Stimulated activated naive CD8-positive, alpha-beta T cell treated with anti-CD3 and anti-CD28 coated beads, Interleukin-15, Interleukin-2, amounts not matched to agents 100 U/mL and 50 U/mL, for 24 hours (primary cell): ENCODE measurements at regions not wholly inside any gene's neighbourhood (a gene's known extent, or its start where the extent isn't known, plus 50 kb on each side); places are given as distances from the start of the nearest gene placed in this dataset.
A peak's percentile ranks its signal among the peaks of the same experiment; 100 is the strongest.

ENCODE experiments used
- ATAC-seq: fragments of 150-1000 bp; cut with Tn5 transposase; one replicate; pipeline ENCODE4 v1.10.0; 2021
- DNase-seq: peaks from one replicate; pipeline ENCODE4 v3.0.0; 2021

- ATAC-seq = no peak
- no peak for DNase-seq
Measured at GRCh38 chr5:91436241-91436640, 53.1 kb upstream of the ARRDC3 start.

DNA sequence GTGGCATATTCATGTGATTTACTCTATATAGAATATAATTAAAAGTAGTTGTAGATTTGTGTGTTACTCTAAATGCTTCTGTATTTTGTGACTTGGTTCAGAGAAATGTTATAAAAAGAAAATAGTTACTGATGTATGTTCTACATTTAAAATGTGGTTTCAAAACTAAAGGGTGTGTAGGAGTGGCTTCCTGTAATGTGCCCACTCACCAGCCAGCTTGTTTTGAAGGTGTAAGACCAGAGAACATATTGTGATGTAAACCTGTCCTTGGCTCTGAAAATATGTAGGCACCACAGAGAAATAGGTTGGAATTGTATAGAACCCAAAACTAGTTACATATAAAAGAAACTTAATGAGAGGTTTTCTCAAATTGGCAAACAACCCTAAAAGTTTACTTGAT, 51.2 kb upstream of the ARRDC3 start:
- ATAC-seq (peak; percentile 32), DNase-seq (no peak)

DNA sequence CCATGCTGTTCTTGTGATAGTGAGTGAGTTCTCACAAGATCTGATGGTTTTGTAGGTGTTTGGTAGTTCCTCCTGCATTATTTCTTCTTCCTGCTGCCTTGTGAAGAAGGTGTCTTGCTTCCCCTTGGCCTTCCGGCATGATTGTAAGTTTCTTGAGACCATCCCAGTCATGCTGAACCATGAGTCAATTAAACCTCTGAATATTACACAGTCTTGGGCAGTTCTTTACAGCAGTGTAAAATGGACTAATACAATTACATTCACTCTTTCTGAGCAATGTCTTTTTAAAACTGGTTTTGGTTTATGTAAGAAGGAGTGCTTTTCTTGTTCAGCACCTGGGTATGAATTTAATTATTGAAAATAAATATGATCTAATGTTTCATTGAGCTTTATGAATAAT, 50.7 kb upstream of the ARRDC3 start:
- ATAC-seq (no peak), DNase-seq (no peak)
